ENCODE measurements at regions not wholly inside any gene's neighbourhood (a gene's known extent, or its start where the extent isn't known, plus 50 kb on each side); places are given as distances from the start of the nearest gene placed in this dataset.

DNA sequence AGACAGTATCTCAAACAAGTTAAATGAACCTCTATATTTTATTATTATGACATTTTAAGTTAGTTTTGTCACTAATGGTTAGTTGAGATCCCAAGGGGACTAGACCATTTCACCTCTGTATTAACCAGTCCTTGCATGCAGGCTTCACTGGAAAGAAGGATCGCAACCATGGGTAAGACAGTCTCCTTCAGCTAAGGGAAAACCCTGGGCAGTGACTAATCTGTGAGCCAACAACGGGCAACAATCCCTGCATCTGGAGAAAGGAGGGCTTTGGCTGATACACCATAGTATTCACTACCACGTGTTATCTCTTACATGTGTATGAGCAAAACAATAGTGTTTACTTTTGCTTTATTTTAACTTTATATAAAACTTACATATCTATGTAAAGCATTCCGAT, 708.8 kb upstream of the CHRM3 start:
- Mint-ChIP-seq H3K27me3 (ENCODE audit: low read depth) (no peaks in the 10 kb centered on the region), H3K36me3 (ENCODE audit: insufficient read depth in 1 of 3, low read depth in 3 of 3) (peaks cover 0 to 10% (median 0%) of the 10 kb centered on the region in 3 experiments; a peak in 2 of 7 replicates), H3K27ac (no peak overlapping the region)

More for the DNA sequence above, 708.8 kb upstream of the CHRM3 start:
- DNase-seq: no peak
- Histone ChIP-seq H2BK15ac (ENCODE audit: low read depth, low read length) (no peak overlapping the region), H3K56ac (ENCODE audit: insufficient read length, low read depth, low read length) (no peak overlapping the region), H3K23me2 (ENCODE audit: insufficient read length, low read depth, low read length, poor library complexity, severe bottlenecking) (no peaks in the 10 kb centered on the region), H4K20me1 (ENCODE audit: control insufficient read depth, insufficient read depth, insufficient read length) (no peaks in the 10 kb centered on the region), H3K27ac (ENCODE audit: insufficient read length, low read depth, low read length) (no peak overlapping the region), H3K4me2 (ENCODE audit: insufficient read depth, insufficient read length, low read length) (no peak overlapping the region), H3K4ac (ENCODE audit: low read depth, low read length) (no peak overlapping the region), H2BK5ac (ENCODE audit: insufficient read length, low read length) (no peak overlapping the region), H3K27me3 (ENCODE audit: insufficient read depth, low read length) (no peaks in the 10 kb centered on the region), H3K4me1 (ENCODE audit: insufficient read depth, low read length) (no peaks in the 10 kb centered on the region), H2AFZ (ENCODE audit: low read length) (no peak overlapping the region), H4K8ac (replicated peaks; ENCODE audit: insufficient read length, low read depth, low read length) (no peak overlapping the region), H3K14ac (ENCODE audit: insufficient read depth, low read length) (no peak overlapping the region), H2BK120ac (ENCODE audit: low read depth, low read length, poor library complexity, severe bottlenecking) (no peak overlapping the region), H3K9me3 (ENCODE audit: control insufficient read depth, low read depth, low read length) (no peaks in the 10 kb centered on the region), H3K23ac (ENCODE audit: insufficient read length, low read depth, low read length) (no peak overlapping the region), H2BK12ac (ENCODE audit: insufficient read length, low read depth, low read length) (no peak overlapping the region), H2BK20ac (ENCODE audit: low read depth, low read length, poor library complexity, severe bottlenecking) (no peak overlapping the region), H4K91ac (ENCODE audit: insufficient read length, low read depth, low read length) (no peak overlapping the region), H3K79me1 (ENCODE audit: insufficient read depth, low read depth, low read length, poor library complexity, severe bottlenecking) (no peaks in the 10 kb centered on the region), H3K79me2 (ENCODE audit: insufficient read depth, low read length) (no peaks in the 10 kb centered on the region), H2AK5ac (ENCODE audit: insufficient read length, low read length) (no peak overlapping the region), H3K18ac (ENCODE audit: insufficient read length, low read depth, low read length) (no peak overlapping the region), H3T11ph (ENCODE audit: low read length) (no peak overlapping the region), H4K5ac (ENCODE audit: insufficient read length, low read depth, low read length) (no peak overlapping the region), H3K9ac (ENCODE audit: extremely low read depth, insufficient read length, low read length) (no peak overlapping the region)
- H3K4me3 Mint-ChIP-seq: no peak overlapping the region
- H3K9me3 Mint-ChIP-seq: no peaks in the 10 kb centered on the region; a peak in 1 of 5 replicates
- WGBS (ENCODE audit: extremely low coverage, insufficient read length, low lambda C conversion rate): no CpG with 5 or more reads among the region's 4 CpGs
- no peak for TF ChIP-seq CTCF (conservative IDR thresholded peaks at IDR 0.05)
- peaks cover 5 to 6% of the 10 kb centered on the region in 2 experiments; a peak in 3 of 4 replicates for H3K4me1 Mint-ChIP-seq
